ENCODE measurements at regions not wholly inside any gene's neighbourhood (a gene's known extent, or its start where the extent isn't known, plus 50 kb on each side); places are given as distances from the start of the nearest gene placed in this dataset.
"Not testable (repeated sequence)": the region's sequence is repeated elsewhere in the genome, so short reads cannot be mapped to it uniquely, and the experiment has no call there.

DNA sequence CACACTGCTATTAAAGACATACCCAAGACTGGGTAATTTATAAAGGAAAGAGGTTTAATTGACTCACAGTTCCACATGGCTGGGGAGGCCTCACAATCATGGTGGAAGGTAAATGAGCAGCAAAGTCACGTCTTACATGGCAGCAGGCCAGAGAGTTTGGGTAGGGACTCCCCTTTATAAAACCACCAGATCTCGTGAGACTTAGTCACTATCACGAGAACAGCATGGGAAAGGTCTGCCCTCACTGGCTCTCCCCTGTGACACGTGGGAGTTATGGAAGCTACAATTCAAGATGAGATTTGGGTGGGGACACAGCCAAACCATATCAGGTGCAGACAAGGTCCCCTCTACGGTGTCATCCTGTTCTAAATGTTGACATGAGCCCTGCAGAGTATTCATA lies 332.5 kb downstream of the QKI start:
- TF ChIP-seq CTCF, POLR2A (IDR thresholded peaks at IDR 0.05): not testable (repeated sequence)
